H9 (cell line): ENCODE measurements at regions not wholly inside any gene's neighbourhood (a gene's known extent, or its start where the extent isn't known, plus 50 kb on each side); places are given as distances from the start of the nearest gene placed in this dataset.

Source experiments
- DNase-seq: peaks from one replicate; pipeline ENCODE4 v3.0.0-alpha.2; 2017
- H2AFZ ChIP-seq: one replicate; pipeline ENCODE4 v1.6.1; 2013; ENCODE audit warnings: mild to moderate bottlenecking, low read length, control low read depth, moderate library complexity
- H2AK5ac ChIP-seq: 2 replicates; pipeline ENCODE4 v1.6.1; 2013; ENCODE audit warnings: low read length, control low read depth, mixed read lengths; ENCODE audit not compliant: insufficient read length
- H2BK120ac ChIP-seq: one replicate; pipeline ENCODE4 v1.6.1; 2013; ENCODE audit warnings: low read depth, mild to moderate bottlenecking, low read length, control low read depth, inconsistent platforms; ENCODE audit not compliant: poor library complexity, severe bottlenecking
- H2BK12ac ChIP-seq: 2 replicates; pipeline ENCODE4 v1.6.1; 2013; ENCODE audit warnings: low read length, control low read depth, mixed read lengths, low read depth; ENCODE audit not compliant: insufficient read length
- H2BK15ac ChIP-seq: 2 replicates; pipeline ENCODE4 v1.6.1; 2013; ENCODE audit warnings: low read depth, low read length, control low read depth
- H2BK20ac ChIP-seq: one replicate; pipeline ENCODE4 v1.6.1; 2013; ENCODE audit warnings: low read depth, mild to moderate bottlenecking, low read length, control low read depth, inconsistent platforms; ENCODE audit not compliant: poor library complexity, severe bottlenecking
- H2BK5ac ChIP-seq: 2 replicates; pipeline ENCODE4 v1.6.1; 2013; ENCODE audit warnings: low read length, control low read depth, mixed read lengths; ENCODE audit not compliant: insufficient read length
- H3K14ac ChIP-seq: 2 replicates; pipeline ENCODE4 v1.6.1; 2013; ENCODE audit warnings: low read length, control low read depth; ENCODE audit not compliant: insufficient read depth
- H3K18ac ChIP-seq: 2 replicates; pipeline ENCODE4 v1.6.1; 2013; ENCODE audit warnings: low read depth, mild to moderate bottlenecking, mixed read lengths, low read length, control low read depth; ENCODE audit not compliant: insufficient read length
- H3K23ac ChIP-seq: 2 replicates; pipeline ENCODE4 v1.6.1; 2013; ENCODE audit warnings: low read length, control low read depth, mixed read lengths, low read depth; ENCODE audit not compliant: insufficient read length
- H3K23me2 ChIP-seq: 2 replicates; pipeline ENCODE4 v1.6.1; 2013; ENCODE audit warnings: low read depth, mild to moderate bottlenecking, mixed read lengths, low read length, control low read depth; ENCODE audit not compliant: insufficient read length, poor library complexity, severe bottlenecking
- H3K27ac ChIP-seq: 2 replicates; pipeline ENCODE4 v1.5.1; 2013; ENCODE audit warnings: low read length, control low read depth, mixed read lengths, low read depth; ENCODE audit not compliant: insufficient read length
- H3K27me3 ChIP-seq: 2 replicates; pipeline ENCODE4 v1.6.1; 2013; ENCODE audit warnings: low read length, control low read depth, inconsistent platforms; ENCODE audit not compliant: insufficient read depth
- H3K4ac ChIP-seq: 2 replicates; pipeline ENCODE4 v1.6.1; 2013; ENCODE audit warnings: low read depth, mild to moderate bottlenecking, control low read depth, inconsistent platforms, low read length, moderate library complexity
- H3K4me1 ChIP-seq: 2 replicates; pipeline ENCODE4 v1.6.1; 2013; ENCODE audit warnings: low read length, control low read depth, inconsistent platforms; ENCODE audit not compliant: insufficient read depth
- H3K4me2 ChIP-seq: 2 replicates; pipeline ENCODE4 v1.6.1; 2013; ENCODE audit warnings: low read length, control low read depth, mixed read lengths; ENCODE audit not compliant: insufficient read length, insufficient read depth
- H3K56ac ChIP-seq: 2 replicates; pipeline ENCODE4 v1.6.1; 2013; ENCODE audit warnings: low read depth, mild to moderate bottlenecking, mixed read lengths, low read length, control low read depth; ENCODE audit not compliant: insufficient read length
- H3K79me1 ChIP-seq: 2 replicates; pipeline ENCODE4 v1.6.1; 2013; ENCODE audit warnings: low read depth, mild to moderate bottlenecking, moderate library complexity, low read length, control low read depth, inconsistent platforms; ENCODE audit not compliant: insufficient read depth, poor library complexity, severe bottlenecking
- H3K79me2 ChIP-seq: 2 replicates; pipeline ENCODE4 v1.6.1; 2013; ENCODE audit warnings: low read length, control low read depth, inconsistent platforms; ENCODE audit not compliant: insufficient read depth
- H3K9ac ChIP-seq: 2 replicates; pipeline ENCODE4 v1.6.1; 2013; ENCODE audit warnings: low read length, control low read depth, mixed read lengths; ENCODE audit not compliant: insufficient read length; ENCODE audit errors: extremely low read depth
- H3K9me3 ChIP-seq: one replicate; pipeline ENCODE4 v1.6.1; 2013; ENCODE audit warnings: low read depth, low read length, inconsistent platforms; ENCODE audit not compliant: control insufficient read depth
- H3T11ph ChIP-seq: one replicate; pipeline ENCODE4 v1.6.1; 2013; ENCODE audit warnings: mild to moderate bottlenecking, low read length, control low read depth, inconsistent platforms
- H4K20me1 ChIP-seq: one replicate; pipeline ENCODE4 v1.6.1; 2013; ENCODE audit not compliant: control insufficient read depth, insufficient read length, insufficient read depth
- H4K5ac ChIP-seq: 2 replicates; pipeline ENCODE4 v1.6.1; 2013; ENCODE audit warnings: low read depth, mild to moderate bottlenecking, mixed read lengths, low read length, control low read depth; ENCODE audit not compliant: insufficient read length
- H4K8ac ChIP-seq: replicated peaks from 2 replicates; pipeline ENCODE4 v1.6.1; 2013; ENCODE audit warnings: low read length, control low read depth, mixed read lengths, low read depth; ENCODE audit not compliant: insufficient read length
- H4K91ac ChIP-seq: 2 replicates; pipeline ENCODE4 v1.6.1; 2013; ENCODE audit warnings: low read depth, mild to moderate bottlenecking, moderate library complexity, mixed read lengths, low read length, control low read depth; ENCODE audit not compliant: insufficient read length
- H3K27ac Mint-ChIP-seq, 3 experiments: 2 replicates in 2 of 3; 3 replicates in 1 of 3; pipeline ENCODE4 v1.8.0; 2020 to 2021; ENCODE audit warnings: mixed read lengths in 3 of 3, mild to moderate bottlenecking in 1 of 3, moderate library complexity in 1 of 3
- H3K27me3 Mint-ChIP-seq: 2 replicates; pipeline ENCODE4 v1.8.0; 2021; ENCODE audit warnings: low read depth, mild to moderate bottlenecking, moderate library complexity, mixed read lengths
- H3K36me3 Mint-ChIP-seq, 3 experiments: 2 replicates in 2 of 3; 3 replicates in 1 of 3; pipeline ENCODE4 v1.8.0; 2020 to 2021; ENCODE audit warnings: low read depth in 3 of 3, mixed read lengths in 3 of 3; ENCODE audit not compliant: insufficient read depth in 1 of 3
- H3K4me1 Mint-ChIP-seq, 2 experiments: 2 replicates each; pipeline ENCODE4 v1.8.0; 2020; ENCODE audit warnings: mixed read lengths in 2 of 2
- H3K4me3 Mint-ChIP-seq, 2 experiments: 2 replicates in 1 of 2; 3 replicates in 1 of 2; pipeline ENCODE4 v1.8.0; 2020 to 2021; ENCODE audit warnings: mild to moderate bottlenecking in 2 of 2, mixed read lengths in 2 of 2, moderate library complexity in 1 of 2
- H3K9me3 Mint-ChIP-seq, 2 experiments: 2 replicates in 1 of 2; 3 replicates in 1 of 2; pipeline ENCODE4 v1.8.0; 2020; ENCODE audit warnings: mild to moderate bottlenecking in 2 of 2, mixed read lengths in 2 of 2, moderate library complexity in 1 of 2
- WGBS: extraction: QIAGEN DNeasy Blood & Tissue Kit; methylation state at CpG from one replicate; pipeline ENCODE4 v1.1.7; 2013; ENCODE audit warnings: missing lambda C conversion rate, low lambda C conversion rate, mixed read lengths; ENCODE audit not compliant: insufficient read length; ENCODE audit errors: extremely low coverage; 5-methylcytosine and 5-hydroxymethylcytosine counted together
- TF ChIP-seq, protein P1 (sequence below): fragments of 200-600 bp; sonication (generic); conservative IDR thresholded peaks from 3 replicates; pipeline ENCODE4 v1.8.0; 2021; ENCODE audit warnings: antibody characterized with exemption, mild to moderate bottlenecking

DNA sequence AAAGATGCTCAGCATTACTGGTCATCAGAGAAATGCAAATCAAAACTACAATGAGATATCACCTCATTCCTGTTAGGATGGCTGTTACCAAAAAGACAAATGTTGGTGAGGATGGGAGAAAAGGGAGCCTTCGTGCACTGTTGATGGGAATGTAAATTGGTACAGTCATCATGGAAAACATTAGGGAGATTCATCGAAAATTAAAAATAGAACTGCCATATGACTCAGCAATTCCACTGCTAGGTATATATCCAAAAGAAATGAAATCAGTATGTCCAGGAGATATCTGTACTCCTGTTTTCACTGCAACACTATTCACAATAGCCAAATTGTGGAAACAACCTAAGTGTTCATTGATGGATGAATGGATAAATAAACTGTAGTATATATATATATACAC, 228.1 kb downstream of the ACTR3B start:
- Histone ChIP-seq H3K79me1 (no peaks in the 10 kb centered on the region), H3K23me2 (no peaks in the 10 kb centered on the region), H3K79me2 (no peaks in the 10 kb centered on the region), H4K20me1 (no peaks in the 10 kb centered on the region), H2BK20ac (no peak overlapping the region), H2BK120ac (no peak overlapping the region), H2BK5ac (no peak overlapping the region), H3K23ac (no peak overlapping the region), H4K8ac (no peak overlapping the region), H3K56ac (no peak overlapping the region), H3K4me2 (no peak overlapping the region), H3K27me3 (no peaks in the 10 kb centered on the region), H2AK5ac (no peak overlapping the region), H3T11ph (no peak overlapping the region), H4K5ac (no peak overlapping the region), H3K4me1 (peaks cover 16% of the 10 kb centered on the region; the same call in 1 of the 2 replicates), H2AFZ (no peak overlapping the region), H2BK12ac (no peak overlapping the region), H3K9me3 (no peaks in the 10 kb centered on the region), H3K14ac (no peak overlapping the region), H2BK15ac (no peak overlapping the region), H3K18ac (no peak overlapping the region), H3K4ac (no peak overlapping the region), H4K91ac (no peak overlapping the region), H3K9ac (no peak overlapping the region), H3K27ac (no peak overlapping the region)
- TF ChIP-seq, protein P1, sequence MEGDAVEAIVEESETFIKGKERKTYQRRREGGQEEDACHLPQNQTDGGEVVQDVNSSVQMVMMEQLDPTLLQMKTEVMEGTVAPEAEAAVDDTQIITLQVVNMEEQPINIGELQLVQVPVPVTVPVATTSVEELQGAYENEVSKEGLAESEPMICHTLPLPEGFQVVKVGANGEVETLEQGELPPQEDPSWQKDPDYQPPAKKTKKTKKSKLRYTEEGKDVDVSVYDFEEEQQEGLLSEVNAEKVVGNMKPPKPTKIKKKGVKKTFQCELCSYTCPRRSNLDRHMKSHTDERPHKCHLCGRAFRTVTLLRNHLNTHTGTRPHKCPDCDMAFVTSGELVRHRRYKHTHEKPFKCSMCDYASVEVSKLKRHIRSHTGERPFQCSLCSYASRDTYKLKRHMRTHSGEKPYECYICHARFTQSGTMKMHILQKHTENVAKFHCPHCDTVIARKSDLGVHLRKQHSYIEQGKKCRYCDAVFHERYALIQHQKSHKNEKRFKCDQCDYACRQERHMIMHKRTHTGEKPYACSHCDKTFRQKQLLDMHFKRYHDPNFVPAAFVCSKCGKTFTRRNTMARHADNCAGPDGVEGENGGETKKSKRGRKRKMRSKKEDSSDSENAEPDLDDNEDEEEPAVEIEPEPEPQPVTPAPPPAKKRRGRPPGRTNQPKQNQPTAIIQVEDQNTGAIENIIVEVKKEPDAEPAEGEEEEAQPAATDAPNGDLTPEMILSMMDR = no peak
- peaks cover 3 to 8% (median 6%) of the 10 kb centered on the region in 3 experiments; a peak in 5 of 7 replicates for H3K36me3 Mint-ChIP-seq
- no peak overlapping the region for H3K4me3 Mint-ChIP-seq
- H3K9me3 Mint-ChIP-seq = peaks cover 4 to 9% of the 10 kb centered on the region in 2 experiments; a peak in 3 of 5 replicates
- no CpG with 5 or more reads among the region's 2 CpGs for WGBS
- H3K4me1 Mint-ChIP-seq = peaks cover 69 to 79% of the 10 kb centered on the region in 2 experiments
- no peak overlapping the region; a peak in 2 of 7 replicates for H3K27ac Mint-ChIP-seq
- DNase-seq = no peak
- no peaks in the 10 kb centered on the region for H3K27me3 Mint-ChIP-seq
